ENCODE measurements at regions not wholly inside any gene's neighbourhood (a gene's known extent, or its start where the extent isn't known, plus 50 kb on each side); places are given as distances from the start of the nearest gene placed in this dataset.
A peak's percentile ranks its signal among the peaks of the same experiment; 100 is the strongest.

DNA sequence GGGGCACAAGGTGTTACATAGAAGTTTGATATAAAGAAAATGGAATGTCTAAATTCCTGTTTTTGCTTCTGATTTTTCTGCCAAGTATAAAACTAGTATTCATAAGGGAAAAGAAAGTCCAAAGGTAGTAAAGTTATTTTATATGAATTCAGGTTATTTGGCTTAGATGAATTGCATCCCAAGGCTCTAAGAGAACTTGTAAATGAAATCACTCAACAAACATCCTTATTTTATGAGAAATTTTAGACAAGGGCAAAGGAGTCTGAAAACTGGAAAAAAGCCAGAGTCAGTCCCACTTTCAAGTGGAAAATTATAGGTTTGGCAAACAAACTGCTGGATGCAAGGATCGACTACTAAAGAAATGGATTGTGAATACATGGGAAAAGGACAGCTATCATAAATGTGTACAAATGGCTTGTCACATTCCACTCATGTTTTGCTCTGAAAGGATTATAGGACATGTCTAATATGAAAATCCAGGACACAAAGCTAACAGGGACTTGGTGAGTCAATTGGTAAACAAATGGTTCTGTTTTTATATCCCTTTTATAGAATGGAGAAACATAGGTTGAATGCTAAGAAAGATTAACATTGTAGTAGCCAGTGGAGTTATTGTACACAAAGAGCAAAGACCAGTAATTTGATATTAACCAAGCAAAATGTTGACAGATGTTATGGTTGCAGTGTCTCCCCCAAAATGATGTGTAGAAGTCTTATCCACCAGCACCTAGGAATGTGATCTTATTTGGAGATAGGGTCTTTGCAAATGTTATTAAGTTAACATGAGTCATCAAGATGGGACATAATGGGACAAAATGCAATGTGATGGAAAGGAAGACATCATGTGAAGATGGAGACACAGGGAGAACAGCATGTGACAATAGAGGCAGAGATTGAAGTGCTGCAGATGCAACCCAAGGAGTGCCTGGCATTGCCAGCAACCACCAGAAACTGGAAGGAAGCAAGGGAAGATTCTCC, 495.7 kb downstream of the TLE1 start:
- TF ChIP-seq FOXP2 (optimal IDR thresholded peaks at IDR 0.05; ENCODE audit: borderline replicate concordance, extremely low read depth, extremely low read length, insufficient read depth) (no peak), POLR2AphosphoS5 (IDR thresholded peaks at IDR 0.05; ENCODE audit: low read depth, low read length) (no peak), TAF1 (IDR thresholded peaks at IDR 0.05; ENCODE audit: borderline replicate concordance, insufficient read depth, low read length) (no peak), SIN3A (IDR thresholded peaks at IDR 0.05; ENCODE audit: borderline replicate concordance, insufficient read depth, low read length) (no peak)
- TF ChIP-seq, protein P1, sequence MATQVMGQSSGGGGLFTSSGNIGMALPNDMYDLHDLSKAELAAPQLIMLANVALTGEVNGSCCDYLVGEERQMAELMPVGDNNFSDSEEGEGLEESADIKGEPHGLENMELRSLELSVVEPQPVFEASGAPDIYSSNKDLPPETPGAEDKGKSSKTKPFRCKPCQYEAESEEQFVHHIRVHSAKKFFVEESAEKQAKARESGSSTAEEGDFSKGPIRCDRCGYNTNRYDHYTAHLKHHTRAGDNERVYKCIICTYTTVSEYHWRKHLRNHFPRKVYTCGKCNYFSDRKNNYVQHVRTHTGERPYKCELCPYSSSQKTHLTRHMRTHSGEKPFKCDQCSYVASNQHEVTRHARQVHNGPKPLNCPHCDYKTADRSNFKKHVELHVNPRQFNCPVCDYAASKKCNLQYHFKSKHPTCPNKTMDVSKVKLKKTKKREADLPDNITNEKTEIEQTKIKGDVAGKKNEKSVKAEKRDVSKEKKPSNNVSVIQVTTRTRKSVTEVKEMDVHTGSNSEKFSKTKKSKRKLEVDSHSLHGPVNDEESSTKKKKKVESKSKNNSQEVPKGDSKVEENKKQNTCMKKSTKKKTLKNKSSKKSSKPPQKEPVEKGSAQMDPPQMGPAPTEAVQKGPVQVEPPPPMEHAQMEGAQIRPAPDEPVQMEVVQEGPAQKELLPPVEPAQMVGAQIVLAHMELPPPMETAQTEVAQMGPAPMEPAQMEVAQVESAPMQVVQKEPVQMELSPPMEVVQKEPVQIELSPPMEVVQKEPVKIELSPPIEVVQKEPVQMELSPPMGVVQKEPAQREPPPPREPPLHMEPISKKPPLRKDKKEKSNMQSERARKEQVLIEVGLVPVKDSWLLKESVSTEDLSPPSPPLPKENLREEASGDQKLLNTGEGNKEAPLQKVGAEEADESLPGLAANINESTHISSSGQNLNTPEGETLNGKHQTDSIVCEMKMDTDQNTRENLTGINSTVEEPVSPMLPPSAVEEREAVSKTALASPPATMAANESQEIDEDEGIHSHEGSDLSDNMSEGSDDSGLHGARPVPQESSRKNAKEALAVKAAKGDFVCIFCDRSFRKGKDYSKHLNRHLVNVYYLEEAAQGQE (IDR thresholded peaks at IDR 0.05; ENCODE audit: insufficient read depth in 1 of 2, low read depth in 2 of 2, low read length in 2 of 2): no peak

DNA sequence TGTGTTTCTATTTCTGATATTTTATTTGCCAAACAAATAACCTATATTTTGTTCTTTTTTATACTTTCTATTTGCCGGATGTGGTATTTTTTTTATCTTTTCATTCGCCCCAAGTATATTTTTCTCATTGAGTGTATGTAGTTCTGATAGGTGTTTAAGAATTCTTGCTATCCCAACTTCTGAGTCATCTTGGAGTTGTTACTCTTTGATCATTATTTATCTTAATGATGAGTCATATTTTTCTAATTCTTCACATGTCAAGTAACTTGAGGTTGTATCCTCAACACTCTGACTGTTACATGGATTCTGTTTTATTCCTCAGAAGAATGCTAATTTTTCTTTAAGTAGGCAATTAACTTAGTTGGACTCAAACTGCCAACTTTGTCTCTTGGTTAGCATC, 498.1 kb downstream of the TLE1 start:
- no peak for TF ChIP-seq SIN3A (IDR thresholded peaks at IDR 0.05; ENCODE audit: borderline replicate concordance, insufficient read depth, low read length)
- TF ChIP-seq TAF1 (IDR thresholded peaks at IDR 0.05; ENCODE audit: borderline replicate concordance, insufficient read depth, low read length): no peak
- TF ChIP-seq, protein P1 (IDR thresholded peaks at IDR 0.05; ENCODE audit: insufficient read depth in 1 of 2, low read depth in 2 of 2, low read length in 2 of 2): no peak
- no peak for TF ChIP-seq FOXP2 (optimal IDR thresholded peaks at IDR 0.05; ENCODE audit: borderline replicate concordance, extremely low read depth, extremely low read length, insufficient read depth)
- no peak for TF ChIP-seq POLR2AphosphoS5 (IDR thresholded peaks at IDR 0.05; ENCODE audit: low read depth, low read length)

DNA sequence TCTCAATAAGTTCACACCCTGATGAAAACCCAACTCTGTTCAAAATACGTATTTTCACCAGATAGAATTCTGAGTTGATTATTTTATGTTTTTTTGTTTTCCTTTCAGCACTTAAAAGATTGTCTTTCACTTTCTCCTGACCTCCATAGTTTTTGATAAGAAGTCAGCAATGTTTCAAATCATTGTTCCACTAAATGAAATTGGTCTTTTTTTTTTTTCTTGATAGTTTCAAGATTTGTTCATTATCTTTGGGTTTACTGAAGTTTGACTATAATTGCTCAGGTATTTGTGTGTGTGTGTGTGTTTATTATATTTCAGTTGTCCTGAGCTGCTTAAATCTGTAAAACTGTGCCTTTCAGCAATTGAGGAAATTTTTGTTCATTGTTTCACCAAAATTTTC, 498.7 kb downstream of the TLE1 start:
- no peak for TF ChIP-seq POLR2AphosphoS5 (IDR thresholded peaks at IDR 0.05; ENCODE audit: low read depth, low read length)
- TF ChIP-seq TAF1 (IDR thresholded peaks at IDR 0.05; ENCODE audit: borderline replicate concordance, insufficient read depth, low read length): no peak
- no peak for TF ChIP-seq SIN3A (IDR thresholded peaks at IDR 0.05; ENCODE audit: borderline replicate concordance, insufficient read depth, low read length)
- no peak for TF ChIP-seq FOXP2 (optimal IDR thresholded peaks at IDR 0.05; ENCODE audit: borderline replicate concordance, extremely low read depth, extremely low read length, insufficient read depth)
- TF ChIP-seq, protein P1 (IDR thresholded peaks at IDR 0.05; ENCODE audit: insufficient read depth in 1 of 2, low read depth in 2 of 2, low read length in 2 of 2): no peak

DNA sequence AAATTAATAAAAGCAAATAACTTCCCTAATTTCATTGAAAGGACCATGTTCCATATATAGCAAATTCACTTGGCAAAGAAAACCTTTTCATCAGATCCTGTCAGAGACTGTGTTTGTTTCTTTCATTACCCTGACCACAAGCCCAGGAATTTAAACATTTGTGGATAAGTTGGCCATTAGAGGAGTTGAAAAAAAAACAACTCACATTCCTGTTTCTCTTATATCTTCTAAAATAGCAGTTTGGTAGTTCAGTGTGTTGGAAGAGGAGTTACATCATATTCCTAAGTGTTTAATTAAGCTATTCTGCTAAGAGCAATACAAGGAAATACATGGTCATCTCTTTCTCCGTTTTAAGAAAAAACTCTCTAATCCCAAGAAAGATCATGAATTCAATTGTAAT, 505.6 kb downstream of the TLE1 start:
- TF ChIP-seq TAF1 (IDR thresholded peaks at IDR 0.05; ENCODE audit: borderline replicate concordance, insufficient read depth, low read length): peak; percentile 49; the same call in 1 of the 2 replicates
- no peak for TF ChIP-seq FOXP2 (optimal IDR thresholded peaks at IDR 0.05; ENCODE audit: borderline replicate concordance, extremely low read depth, extremely low read length, insufficient read depth)
- no peak for TF ChIP-seq SIN3A (IDR thresholded peaks at IDR 0.05; ENCODE audit: borderline replicate concordance, insufficient read depth, low read length)
- TF ChIP-seq, protein P1 (IDR thresholded peaks at IDR 0.05; ENCODE audit: insufficient read depth in 1 of 2, low read depth in 2 of 2, low read length in 2 of 2): no peak
- peak; percentile 66; the same call in 1 of the 2 replicates for TF ChIP-seq POLR2AphosphoS5 (IDR thresholded peaks at IDR 0.05; ENCODE audit: low read depth, low read length)
